Stimulated activated naive CD8-positive, alpha-beta T cell treated with anti-CD3 and anti-CD28 coated beads, Interleukin-15, Interleukin-2, amounts not matched to agents 100 U/mL and 50 U/mL, for 24 hours (primary cell): ENCODE measurements at regions not wholly inside any gene's neighbourhood (a gene's known extent, or its start where the extent isn't known, plus 50 kb on each side); places are given as distances from the start of the nearest gene placed in this dataset.

Experiments
- ATAC-seq: fragments of 150-1000 bp; cut with Tn5 transposase; one replicate; pipeline ENCODE4 v1.10.0; 2021
- DNase-seq: peaks from one replicate; pipeline ENCODE4 v3.0.0; 2021

DNA sequence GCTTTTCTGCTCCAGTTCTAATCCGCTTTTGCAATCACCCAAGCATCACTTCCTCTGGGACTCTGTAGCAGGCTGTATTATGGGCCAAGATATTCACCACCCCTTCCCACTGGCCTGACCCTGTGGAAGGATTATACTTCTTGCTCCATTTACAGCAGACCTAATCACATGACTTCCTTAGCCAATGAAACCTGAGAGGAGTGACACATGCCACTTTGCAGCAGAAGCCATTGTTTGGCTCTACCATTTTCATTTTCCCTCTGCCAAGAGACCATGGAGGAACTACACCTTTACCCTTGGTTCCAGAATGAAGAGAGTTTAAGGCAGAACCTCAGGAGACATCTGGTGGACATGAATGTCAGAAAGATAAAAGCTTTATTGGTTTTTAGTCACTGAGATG, 134.9 kb upstream of the HSD17B12 start:
- no peak for ATAC-seq

DNA sequence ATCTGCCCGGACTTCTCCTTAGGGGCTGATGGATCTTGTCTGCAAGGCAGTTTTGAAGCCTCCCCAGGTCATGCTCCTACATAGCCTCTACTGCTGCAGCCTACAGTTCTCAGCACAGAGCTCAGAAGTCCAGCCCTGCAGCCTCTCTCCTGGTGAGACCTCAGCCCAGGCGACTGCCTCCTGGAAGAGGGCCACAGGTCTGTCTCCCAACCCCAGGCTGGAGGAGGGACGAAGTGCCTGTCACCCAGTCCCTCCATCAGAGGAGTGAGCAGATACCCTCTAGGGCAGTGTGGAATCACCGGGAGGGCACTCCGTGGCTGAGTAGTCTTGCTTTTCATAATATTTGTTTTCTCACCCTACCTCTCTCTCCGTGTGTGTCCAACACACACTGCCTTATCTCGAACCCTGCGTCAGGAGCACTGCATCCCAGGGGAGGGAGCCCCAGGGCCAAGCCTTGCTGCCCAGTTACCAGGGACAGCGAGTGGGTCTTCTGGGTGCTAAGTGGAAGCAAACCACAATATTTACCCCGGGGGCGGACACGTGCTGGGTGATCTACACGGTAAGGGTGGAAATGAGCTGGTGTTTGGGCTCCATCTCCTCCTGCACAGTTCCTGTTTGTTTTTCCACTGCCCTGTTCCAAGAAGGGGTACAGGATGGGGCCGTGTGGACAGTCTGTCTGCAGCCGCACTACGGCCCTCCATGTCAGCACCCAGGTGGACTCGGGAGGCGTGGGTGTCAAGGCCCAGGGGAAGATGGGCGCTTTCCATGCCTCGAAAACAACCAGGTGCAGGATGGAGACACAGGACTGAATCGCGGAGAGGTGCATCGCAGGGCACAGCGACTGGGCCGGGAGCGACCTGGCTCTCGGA, 133.7 kb upstream of the HSD17B12 start:
- no peak for DNase-seq
- ATAC-seq = no peak

More for the DNA sequence above, 134.9 kb upstream of the HSD17B12 start:
- no peak for DNase-seq

DNA sequence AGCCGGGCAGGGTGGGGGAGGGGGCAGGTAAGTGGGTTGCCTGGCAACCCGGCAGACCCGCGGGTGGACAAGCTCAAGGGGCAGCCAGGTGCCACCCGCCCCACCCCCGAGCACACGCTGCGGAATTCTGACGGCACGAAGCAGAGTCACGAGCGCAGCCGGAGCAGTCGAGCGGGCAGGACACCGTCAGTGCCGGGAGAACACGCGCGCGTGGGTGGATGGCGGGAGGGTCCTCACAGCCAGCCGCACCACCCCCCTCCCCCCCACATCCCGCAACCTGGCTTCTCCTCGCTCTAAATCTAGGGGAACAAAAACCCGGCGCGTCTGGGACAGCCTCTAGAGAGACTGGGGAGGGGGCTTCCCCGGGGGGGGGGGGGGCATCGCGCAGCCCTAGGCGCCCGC, 133.1 kb upstream of the HSD17B12 start:
- DNase-seq (no peak), ATAC-seq (no peak)

DNA sequence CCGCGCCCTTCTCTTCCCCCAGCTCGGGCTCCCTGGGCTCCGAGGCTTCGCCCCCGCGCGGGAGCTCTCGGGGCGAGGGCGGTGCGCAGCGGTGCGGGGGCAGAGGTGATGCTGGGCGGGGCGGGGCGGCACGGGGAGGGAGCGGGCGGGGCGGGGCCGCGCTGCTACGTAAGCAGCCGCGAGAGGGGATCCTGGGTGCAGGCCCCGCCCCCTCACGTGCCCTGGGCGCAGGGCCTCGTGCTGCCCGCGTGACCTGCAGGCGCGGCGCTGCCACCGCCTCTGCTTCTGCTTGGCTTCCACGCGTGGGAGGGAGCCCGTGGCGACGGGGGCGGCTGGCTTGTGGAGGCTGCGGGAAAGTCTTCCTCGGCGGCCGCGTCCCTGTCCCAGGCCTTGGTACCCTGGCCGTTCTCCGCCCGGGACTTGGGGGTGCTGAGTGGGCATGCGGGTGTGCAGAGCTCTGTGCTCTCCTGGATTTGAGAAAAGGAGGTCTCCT, 132.6 kb upstream of the HSD17B12 start:
- ATAC-seq = no peak
- DNase-seq = no peak

DNA sequence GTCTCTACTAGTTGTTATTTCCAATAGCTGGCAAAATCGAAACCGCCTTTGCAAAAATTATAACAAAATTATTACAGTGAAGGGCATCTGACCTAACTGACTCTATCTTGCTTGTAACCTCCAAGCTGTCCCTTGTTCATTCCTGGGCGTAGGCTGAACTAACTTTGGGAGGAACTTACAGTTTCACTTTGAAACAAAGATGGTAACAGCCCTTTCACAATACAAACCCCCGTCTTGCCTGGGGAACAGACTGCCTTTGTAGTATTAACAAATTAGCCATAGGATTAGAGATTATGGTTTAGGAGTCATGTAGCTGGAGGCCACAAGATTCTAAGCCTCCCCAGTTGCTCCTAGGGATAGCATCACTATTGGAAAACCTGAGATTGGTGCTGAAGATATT, 131.6 kb upstream of the HSD17B12 start:
- ATAC-seq = no peak
- no peak for DNase-seq

DNA sequence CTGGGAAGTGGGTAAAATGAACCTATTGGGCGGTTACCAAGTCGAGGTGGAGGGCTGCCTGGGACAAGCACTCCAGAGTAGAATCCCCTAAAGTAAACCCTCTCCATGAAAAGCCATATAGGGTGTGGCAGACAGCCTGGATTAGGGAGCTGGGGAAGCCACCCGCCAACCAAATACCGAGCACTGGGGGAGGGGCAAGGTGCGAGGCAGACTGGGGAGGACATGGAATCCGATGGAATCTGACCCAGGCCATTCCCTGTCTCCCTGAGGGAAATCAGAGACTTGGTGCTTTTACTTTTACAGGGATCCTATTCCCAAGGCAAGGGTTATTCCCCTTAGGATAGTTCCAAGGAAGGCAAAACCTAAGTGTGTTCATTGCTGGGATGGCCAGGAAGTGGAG, 130.9 kb upstream of the HSD17B12 start:
- DNase-seq (no peak), ATAC-seq (no peak)

DNA sequence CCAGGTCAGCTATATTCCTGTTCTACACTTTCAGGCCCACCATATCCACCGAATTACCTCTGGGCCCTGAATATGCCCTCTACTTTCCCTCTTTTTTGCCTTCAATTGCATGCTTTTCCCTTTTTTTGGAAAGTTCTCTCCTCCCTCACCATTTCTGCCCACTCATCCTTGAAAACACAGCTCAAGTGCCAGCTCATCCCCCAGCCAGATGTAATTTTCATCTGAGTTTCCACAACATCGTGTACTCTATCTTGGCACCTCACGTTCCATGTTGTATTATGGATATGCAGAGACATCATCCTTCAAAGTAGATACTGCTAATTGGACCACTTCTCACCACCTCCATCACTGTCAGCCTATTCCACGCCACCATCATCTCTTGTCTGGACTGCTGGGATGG, 129.8 kb upstream of the HSD17B12 start:
- ATAC-seq = no peak

DNA sequence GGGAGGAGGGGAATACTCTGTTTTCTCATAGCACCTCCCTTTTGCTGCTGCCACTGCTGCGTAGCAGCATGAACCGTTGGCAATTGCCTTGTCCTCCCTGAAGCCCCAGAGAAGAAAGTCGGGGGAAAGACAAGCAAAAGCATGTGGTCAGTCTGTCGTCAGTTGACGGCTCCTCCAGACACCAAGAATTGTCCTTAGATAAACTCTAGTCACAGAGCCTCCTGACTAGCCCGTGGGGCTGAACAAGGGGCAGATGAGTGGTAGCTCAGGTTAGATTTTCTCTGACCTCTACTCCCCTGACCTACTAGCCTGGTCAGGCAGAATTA, 126.4 kb upstream of the HSD17B12 start:
- DNase-seq = no peak
- ATAC-seq = no peak

More for the DNA sequence above, 129.8 kb upstream of the HSD17B12 start:
- no peak for DNase-seq

DNA sequence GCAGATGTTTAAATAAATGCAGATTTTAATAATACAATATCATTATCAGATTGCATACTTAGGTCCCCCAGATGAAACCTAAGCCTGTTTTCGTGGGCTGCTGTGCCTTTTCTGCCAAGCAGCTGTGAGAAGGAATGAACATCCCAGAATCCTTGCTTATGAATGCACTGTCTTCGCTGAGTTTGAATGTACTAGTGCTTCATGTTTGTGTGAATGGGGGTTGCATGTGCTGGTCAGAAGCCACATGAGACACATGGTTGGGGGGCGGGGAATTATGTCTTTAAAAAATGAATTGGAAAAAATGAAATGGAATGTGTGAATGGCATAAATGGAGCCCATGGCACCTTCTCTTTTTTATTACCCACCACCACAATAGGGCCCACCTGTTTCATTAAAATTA, 125.4 kb upstream of the HSD17B12 start:
- no peak for DNase-seq
- no peak for ATAC-seq

DNA sequence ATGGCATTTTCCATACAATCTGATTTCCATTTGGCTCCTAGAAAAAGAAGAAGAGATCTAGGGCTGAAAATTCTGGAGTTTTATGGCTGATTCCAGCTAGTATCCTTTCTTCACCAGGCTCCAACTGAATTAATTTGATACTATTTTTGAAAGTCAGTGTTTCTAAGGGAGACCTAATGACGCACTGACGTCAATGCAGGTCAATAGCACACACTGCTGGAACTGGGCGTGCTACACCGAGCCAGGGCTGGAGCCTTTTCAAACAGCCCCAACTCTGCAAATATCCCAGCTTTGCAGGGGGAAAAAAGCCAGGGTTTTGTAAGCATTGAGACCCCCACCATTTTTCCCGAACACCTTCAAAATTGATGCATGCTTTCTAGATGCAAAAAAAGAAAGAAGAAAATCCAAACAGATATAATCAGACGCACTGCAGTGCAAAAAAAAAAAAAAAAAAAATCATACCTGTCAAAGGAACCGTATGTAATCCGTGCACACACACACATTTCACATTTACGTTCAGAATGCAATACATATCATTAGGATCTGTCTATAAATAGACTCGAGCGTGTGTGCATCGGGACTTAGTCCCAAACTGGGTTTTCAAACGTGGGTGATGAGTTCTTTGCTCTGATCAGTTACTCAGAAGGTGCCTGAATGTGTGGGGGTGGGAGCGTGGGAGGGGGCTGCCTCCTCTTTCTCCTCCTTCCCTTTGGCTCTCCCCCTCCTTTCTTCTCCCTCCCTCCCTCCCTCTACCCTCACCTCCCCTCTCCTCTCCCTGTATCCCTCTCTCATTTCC, 124.5 kb upstream of the HSD17B12 start:
- DNase-seq = no peak

DNA sequence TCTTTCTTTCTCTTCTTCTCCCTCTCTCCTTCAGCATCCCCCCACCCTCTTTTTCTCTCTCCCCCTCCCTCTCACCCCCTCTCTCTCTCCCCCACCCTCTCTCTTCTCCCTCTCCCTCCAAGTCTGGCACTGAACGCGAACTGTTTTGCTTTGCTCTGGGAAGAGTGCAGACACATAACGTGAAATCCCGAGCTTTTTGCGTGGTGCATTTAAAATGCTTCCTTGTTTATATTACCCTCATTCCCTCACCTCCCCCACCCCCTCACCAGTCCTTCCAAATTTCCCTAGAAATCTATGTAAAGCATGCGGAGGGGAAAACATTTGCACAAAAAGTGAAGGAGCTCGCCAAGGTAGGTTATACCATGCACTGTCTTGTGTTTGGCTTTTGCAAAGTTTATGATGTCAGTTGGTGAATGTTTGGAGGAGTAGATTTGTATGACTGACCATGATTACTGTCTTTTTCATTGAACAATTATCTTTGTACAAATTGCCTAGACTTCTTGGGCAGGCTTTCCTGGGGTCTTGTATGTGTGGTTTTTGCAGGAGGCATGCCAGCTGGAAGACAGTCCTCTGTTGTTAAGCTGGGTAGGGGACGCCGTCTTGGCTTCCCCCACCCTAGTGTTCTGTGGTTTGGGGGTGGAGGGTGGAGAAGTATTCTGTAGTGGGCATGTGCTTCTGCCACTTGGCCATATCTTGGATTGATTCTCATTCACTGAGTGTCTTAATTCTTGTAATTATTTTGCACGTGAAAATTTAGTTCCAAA, 123.7 kb upstream of the HSD17B12 start:
- DNase-seq (no peak), ATAC-seq (no peak)

More for the DNA sequence above, 124.5 kb upstream of the HSD17B12 start:
- no peak for ATAC-seq

DNA sequence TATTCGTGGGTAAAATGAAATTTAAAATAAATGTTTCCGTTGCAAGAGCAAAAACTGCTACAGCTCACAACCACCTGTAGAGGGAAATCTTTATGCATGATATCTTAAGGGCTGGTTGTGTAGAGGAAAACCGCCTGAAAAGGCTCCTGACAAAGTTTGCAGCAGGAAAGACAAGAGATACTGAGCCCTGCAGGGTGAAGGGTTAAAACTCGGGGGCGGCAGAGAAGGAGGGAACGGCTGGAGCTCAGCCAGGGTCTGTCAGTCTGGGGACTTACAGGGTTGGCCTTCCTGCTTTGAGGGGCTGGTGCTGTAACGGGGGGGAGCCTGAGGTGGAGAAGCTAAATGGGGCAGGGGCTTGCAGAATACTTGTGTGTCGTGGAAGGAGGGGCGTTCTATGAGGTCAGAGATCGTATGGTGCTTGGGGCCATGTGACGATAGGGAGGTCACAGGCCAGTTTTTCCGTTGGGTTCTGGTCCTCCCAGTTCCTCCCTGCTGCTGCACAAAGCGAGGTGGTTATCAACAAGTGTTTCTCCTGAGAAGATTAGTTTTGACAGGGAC, 122.9 kb upstream of the HSD17B12 start:
- no peak for DNase-seq
- ATAC-seq = no peak

DNA sequence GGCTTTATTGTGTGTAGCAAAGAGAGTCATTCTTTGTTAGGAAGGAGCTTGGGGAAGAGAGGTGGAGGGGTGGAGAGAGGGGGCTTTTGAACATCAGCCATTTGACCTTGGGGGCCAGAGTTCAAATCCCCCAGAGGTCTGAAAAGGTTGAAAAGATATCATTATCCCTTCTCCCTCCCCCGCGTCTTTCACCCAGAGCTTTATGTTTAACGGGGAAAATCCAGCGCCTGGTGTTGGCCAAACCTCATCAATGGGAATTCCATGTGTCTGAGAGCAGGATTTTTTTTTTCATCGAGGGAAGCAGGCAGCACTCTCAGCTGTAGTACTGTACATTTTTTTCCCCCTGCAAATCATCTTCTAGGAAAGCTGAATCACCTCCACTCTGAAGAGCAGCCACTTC, 122.4 kb upstream of the HSD17B12 start:
- DNase-seq = no peak
- peak; percentile 41 for ATAC-seq

DNA sequence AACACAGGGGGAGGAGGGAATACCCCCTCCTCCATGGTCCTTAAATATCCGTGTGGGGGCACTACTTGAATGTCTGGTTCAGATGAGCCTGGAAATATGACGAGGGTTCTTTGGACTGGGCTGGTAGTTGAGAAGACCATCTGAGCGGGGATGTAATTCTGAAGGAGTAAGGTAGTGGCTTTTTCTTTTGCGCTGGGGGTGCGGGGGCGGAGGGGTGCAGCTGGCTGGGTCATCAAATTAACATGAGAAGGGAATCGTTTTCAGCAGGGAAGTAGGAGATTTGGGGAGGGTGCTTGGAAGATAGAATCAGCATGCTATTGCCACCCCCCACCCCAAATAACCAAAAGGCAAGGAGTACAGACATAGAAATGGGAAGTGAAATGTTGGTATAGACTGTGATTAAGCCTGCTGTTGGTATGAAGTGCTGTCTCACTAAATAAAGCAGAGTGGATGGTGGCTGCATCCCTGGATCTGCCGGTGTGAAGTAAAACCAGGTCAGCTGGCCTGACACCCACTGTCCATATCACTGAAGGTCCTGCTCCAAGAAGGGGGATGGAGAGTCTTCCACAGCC, 121.9 kb upstream of the HSD17B12 start:
- ATAC-seq = no peak

DNA sequence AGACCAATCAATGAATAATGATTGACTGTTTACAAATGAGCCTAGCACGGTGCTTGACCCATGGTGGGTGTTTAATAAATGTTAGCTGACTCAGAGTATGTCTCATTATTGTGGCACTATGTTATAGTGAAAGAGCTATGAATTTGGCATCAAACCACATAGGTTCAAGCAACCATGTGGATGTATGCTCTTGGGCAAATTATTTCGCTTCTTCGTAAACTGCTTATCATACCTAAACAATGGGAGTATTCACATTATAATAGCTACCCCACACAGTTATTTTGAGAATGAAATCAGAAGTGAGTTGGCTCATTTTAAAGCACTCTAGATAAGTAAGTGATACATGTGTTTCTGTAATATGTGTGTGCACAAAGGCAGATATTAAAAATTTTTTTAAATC, 118.7 kb upstream of the HSD17B12 start:
- ATAC-seq (no peak), DNase-seq (no peak)

More for the DNA sequence above, 121.9 kb upstream of the HSD17B12 start:
- no peak for DNase-seq

DNA sequence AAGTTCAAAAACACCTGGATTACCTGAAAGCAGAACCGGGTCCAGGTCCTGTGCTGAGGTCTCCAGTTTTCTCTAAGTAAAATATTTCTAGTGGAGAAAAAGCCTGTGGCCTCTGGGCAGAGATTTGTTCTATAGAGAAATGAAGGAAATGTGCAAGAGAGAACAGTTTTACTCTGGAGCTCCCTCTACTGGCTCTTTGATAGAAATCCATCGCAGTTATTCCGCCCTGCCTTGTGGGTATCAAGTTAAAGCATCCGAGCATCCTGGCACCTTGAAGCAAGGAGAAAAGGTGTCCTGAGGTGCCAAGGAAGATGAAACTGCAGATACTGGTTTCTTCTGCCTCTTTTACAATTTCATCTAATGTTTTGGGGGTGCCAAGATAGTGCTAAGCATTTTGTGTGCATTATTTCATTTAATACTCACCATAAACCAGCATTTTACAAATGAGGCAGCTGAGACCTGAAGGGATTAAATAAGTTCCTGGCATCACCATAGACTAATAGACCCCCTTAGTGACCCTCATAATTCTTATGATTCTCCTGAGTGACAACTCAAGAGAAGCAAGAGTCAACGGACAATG, 113.1 kb upstream of the HSD17B12 start:
- no peak for ATAC-seq
- no peak for DNase-seq

DNA sequence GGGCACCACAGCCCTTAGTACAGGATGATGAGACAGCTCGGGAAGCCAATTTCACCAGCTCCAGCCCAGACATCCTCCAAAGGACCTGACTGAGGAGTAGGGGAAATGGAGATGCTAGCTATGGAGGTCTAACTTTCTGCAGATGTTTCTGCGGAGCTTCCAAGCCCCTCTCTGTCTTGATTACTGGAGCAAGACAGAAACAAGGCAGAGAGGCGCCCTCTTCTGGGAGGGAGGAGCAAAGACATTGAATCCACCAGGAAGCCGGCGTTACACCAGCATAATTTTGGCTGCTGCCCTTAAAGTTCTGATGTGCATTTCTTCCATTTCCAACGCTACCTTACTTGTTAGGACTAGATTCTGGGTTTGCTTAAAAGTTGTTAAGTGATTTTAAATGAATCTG, 107.3 kb upstream of the HSD17B12 start:
- ATAC-seq (no peak), DNase-seq (no peak)

DNA sequence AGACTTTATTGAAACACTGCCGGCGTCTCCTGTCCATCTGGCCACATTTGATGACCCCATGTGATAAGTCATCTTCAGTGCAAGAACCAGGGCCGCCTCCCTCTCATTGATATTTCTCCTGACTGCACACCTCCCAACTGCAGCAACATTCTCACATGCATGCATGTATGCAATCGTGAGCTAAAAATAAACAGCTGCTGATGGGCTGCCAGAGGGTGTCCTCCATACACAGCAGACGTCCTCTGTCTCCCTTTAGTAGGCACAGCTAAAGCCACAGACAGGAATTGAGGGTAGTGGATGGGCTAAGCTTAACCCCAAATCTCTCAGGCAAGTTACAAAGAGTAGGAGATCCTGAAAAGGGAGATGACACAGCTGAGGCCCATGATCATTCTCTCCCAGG, 106.7 kb upstream of the HSD17B12 start:
- no peak for DNase-seq
- ATAC-seq = no peak

DNA sequence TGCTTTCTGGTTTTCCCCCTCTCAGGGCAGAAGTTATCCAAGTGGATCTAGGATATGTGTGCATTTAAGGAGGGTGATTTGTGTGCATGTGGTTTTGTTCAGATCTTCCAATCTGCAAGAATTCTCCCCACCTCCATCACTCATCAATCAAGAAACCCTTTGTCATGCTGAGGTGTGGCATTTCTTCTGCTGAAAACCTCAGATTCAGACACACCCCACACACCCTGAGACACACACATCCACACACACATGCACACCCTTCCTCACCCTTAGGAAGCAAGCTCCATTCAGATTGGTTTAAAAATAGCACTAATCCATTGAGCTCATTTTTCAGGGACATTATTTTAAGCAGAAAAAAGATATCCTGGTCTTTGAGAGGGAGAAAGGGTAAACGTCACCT, 106.1 kb upstream of the HSD17B12 start:
- no peak for ATAC-seq

DNA sequence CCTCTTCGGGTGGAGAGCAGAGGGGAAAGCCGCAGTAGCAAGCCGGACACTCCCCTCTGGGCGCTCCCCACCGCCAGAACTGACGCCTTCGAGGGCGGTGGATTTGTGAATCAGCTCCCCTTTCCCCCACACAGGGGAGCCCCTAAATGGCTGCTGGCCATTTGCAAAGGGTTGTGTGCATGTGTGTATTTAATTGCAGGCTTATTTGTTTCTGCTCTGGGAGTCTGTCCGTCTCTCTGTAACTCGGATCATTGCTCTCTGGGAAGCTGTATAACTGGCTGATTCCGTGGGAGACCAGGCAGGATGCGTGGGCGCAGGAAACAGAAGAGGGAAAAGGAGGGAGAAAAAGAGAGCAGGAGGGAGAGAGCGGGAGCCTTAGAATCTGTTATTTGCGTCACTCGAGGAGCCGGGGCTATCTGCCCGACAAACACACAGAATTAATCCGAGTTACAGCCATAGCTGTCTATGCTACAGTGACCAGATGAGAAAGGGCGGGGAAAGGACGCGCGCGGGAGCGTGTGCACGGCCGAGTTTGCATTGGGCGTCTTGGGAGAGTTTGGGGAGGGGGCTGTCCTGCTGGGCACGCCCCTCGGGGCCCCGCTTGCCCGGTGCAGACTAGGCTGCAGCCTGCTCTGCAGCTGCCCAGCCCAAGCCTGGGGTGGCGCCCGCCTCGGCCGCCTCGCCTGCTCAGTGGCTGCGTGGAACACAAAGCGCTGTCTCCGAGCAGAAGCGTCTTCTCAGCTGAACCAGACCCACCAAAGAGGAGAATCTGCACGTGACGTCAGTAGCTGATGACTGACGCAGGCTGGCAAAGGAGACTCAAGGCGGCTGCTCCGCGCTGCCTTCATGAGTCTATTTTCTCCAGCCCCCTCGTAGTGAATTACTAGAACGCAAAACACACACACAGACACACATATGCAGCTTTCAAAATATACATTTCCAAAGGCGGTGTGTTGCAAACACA, 105.3 kb upstream of the HSD17B12 start:
- peak; percentile 21 for ATAC-seq
- no peak for DNase-seq

More for the DNA sequence above, 106.1 kb upstream of the HSD17B12 start:
- DNase-seq = no peak
